ENCODE measurements at regions not wholly inside any gene's neighbourhood (a gene's known extent, or its start where the extent isn't known, plus 50 kb on each side); places are given as distances from the start of the nearest gene placed in this dataset.
"Not testable (repeated sequence)": the region's sequence is repeated elsewhere in the genome, so short reads cannot be mapped to it uniquely, and the experiment has no call there.

DNA sequence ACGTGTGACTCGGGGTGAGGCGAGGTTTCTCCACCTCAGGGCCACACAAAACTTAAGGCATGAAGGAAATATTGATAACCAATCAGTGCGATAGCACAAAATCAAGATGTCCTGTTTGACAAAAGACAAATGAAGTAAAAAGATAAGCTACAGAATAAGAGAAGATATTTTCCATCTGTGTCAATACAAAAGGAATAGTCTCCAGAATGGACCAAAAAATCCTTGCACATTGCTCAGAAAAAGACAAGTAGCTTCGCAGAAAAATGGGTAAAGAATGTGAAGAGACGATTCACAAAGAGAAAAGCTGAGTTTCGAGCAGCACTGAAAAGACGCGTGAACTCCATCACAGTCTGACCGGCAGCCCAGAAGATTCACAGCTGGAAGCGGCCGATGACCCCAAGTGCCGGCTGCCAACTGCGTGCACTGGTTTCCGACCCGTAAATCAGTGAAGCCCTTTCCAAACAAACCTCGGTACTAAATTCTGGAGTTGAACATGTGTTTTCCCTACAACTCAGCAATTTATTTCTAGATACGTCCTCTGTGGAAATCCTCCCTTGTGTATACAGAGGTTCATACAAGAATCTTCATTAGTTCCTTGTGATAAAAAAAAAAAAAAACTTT is 308.4 kb downstream of the BRD1 start:
- DNase-seq, result no peak

DNA sequence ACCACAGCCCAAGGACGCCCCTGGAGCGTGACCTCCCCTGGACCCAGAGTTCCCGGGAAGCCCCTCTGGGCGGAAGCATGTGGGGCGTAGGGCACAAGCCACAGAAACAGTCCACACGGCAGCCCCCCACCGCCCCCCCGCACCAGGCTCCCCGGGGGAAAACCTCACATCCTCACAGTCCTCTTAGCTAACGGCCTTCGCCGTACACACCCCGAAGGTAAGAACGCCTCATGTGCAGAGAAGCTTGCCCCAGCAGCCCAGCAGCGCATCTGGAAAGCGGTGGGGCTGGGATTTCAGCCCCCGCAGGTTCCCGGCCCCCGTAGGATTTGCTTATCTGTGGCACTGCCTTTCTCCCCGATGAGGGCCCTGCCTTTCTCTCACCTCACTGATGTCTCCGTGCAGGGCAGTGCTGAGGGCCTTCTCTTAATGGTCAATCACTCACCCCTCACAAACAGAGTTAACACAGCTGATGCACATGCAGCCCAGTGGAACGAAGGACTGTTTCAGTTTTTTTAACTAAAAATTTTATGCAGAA is 309.2 kb downstream of the BRD1 start:
- no peak for DNase-seq

DNA sequence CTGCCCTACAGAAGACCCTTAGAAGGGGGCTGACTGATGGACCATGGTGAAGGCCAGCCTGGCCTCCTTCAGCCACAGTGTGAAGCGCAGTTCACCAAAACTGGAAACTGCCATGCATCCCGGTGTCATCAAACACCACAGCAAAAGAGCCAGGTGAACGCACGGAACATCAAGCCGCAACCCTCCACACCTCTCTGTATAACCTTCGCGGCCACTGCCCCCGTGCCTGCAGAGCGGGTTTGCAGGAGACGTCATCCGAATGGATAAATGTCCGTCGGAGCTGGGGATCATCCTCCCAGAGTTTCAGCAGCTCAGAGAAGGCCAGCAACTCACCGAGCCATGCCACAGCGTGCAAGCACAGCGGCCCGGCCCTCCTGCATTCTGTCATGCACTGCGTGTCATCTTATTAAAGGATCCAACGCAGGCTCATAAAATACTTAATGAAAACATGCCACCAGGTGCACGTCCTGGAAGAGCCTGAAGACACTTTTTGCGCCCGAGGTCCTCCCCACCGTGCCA is 309.9 kb downstream of the BRD1 start:
- no peak for DNase-seq

DNA sequence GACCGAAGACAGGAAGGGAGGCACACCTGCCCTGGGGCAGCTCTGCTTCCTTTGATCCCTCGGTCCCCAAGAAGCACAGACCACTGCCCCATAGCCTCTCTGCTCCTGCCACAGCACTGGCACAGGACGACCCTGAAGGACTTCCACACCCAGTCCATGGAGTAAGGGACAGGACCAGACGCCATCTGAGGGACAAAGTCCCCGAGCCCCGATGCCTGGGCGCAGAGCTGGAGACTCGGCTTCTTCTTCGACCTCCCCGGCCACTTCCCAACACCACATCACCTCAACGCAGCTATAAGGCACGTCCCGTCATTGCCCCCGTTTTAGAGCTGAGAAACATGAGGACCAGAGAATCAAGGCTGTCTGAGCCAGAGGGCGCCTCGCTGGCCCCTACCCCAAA is 310.5 kb downstream of the BRD1 start:
- DNase-seq, result no peak

DNA sequence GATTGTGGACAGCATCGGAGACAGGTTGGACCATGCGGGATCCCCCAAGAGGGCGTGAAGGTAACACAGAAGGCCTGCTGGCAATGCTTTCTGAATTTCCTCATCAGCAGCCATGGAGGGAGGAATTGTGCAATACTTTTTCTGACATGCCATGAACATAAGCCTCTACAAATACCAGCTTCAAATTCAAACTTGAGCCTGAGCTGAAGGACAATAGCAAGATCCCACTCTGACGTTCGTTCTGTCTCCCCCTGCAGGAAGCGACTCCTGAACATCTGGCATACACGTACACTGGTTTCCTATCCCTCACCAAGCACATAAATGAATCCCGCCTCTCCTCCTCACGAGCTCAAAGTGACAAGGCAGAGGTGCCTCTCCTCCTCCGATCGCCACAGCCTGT is 312.2 kb downstream of the BRD1 start:
- DNase-seq, result no peak

DNA sequence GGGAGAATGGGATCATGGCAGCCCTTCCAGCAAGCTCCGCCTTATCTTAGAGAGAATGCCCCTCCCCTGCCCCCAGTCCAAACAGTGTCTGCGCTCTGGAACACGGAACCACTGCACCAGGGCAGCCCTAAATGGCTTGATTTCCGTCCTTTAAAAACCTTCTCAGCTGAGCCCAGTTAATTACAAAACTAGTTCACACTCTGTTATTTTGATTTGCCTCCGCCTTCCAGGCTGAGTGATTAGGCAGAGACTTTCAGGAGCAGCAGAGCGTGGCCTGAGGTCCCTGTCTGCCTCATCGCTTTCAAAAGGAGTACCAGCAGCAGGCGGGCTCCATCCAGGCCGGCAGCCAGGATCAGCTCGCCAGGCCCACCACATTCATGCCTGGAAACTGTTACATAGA is 313.0 kb downstream of the BRD1 start:
- DNase-seq, result no peak

DNA sequence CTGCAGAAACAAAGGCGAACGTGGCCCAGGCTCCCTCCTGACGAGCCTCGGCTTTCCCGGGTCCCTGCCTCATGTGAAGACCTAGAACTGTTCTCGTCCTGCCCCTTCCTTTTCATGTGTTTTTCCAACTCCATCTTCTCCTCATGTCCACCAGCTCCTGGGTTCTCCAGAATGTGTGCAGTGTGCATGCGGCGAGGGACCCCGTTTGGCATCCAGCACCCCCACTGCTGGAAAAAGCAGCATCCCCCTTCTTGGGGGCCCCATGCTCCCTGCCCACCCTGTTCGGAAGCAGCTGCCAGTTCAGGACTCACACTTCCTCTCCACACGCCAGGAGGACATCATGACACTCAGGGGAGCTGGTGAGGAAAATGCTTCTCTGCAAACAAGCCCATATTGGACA is 313.5 kb downstream of the BRD1 start:
- no peak for DNase-seq

DNA sequence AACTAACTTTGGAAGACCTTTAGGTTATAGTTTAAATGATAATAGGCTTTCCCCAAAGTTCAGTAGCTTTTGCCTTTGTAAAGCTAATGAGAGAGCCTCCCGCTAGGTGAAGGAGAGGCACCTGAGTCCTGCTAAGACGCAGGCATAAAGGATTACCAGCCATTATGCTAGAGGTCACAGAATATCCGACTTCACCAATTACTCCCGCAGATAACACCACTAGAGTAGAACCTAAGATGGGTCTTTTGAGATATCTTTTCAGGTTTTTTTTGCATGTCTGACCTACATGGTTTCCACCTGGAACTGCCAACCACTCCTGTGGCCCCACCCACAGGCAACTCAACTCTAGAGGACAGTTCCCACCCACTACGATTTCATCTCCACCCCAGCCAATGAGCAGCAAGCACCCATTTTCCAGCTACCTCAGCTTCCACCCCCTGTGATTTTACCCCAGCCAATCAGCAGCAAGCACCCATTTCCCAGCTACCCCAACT is 314.3 kb downstream of the BRD1 start:
- DNase-seq, result no peak

DNA sequence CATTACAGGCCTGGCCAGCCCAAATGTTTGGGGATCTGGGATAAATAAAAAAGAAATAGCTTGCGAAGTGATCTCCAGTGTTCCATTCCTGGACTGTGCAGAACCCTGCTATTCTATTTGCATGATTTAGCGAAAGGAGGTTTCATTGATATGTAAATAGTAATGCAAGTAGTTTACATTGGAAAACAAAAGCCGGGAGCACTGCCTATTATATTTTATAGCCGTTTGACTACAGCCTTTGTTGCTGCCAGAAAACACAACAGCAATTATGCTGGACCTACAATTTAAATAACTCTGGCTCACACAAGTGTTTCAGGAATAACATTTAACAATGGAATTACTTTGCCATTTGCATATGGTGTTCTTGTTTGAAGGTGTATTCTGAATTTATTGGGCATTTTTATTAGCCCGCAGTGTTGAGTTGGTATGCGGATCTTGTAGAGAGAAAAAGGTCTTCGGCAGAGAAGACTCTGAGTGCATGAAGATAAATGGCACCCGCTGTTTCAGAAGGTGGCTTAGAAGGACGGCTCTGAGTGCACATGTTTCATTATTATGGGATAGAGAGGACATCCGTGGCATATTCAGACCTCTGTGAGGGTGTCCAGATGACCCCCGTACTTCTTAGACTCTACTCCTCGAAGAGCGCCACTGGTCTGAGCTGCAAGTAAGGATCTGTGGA is 315.0 kb downstream of the BRD1 start:
- no peak for DNase-seq

DNA sequence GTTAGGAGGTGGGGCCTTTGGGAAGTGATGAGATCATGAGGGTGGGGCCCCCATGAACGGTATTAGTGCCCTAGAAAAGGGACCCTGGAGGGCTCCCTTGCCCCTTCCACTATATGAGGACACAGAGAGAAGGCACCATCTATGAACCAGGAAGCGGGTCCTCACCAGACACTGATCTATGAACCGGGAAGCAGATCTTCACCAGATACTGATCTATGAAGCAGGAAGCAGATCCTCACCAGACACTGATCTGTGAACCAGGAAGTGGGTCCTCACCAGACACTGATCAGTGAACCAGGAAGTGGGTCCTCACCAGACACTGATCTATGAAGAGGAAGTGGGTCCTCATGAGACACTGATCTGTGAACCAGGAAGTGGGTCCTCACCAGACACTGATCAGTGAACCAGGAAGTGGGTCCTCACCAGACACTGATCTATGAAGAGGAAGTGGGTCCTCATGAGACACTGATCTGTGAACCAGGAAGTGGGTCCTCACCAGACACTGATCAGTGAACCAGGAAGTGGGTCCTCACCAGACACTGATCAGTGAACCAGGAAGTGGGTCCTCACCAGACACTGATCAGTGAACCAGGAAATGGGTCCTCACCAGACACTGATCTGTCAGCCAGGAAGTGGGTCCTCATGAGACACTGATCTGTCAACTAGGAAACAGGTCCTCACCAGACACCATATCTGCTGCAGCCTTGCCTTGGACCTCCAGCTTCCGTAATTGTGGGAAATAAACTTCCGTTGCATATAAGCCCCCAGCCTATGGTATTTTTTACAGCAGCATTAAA is 316.1 kb downstream of the BRD1 start:
- not testable (repeated sequence) for DNase-seq

DNA sequence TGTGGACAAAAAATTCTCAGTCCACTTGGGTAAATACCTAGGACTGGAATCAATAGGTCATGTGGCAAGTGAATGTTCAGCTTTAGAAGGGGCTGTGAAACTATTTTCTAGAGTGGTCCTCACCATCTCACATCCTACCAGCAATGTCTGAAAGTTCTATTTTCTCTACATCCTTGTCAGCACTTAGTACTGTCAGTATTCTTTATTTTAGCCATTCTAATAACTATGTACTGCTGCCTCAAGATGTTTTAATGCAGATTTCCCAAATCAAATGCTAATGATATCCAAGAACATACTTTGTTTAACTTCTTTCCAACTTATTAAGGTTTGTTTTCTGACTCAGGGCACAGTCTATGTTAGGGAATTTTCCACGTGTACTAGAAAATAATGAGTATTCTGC is 317.0 kb downstream of the BRD1 start:
- DNase-seq, result no peak

DNA sequence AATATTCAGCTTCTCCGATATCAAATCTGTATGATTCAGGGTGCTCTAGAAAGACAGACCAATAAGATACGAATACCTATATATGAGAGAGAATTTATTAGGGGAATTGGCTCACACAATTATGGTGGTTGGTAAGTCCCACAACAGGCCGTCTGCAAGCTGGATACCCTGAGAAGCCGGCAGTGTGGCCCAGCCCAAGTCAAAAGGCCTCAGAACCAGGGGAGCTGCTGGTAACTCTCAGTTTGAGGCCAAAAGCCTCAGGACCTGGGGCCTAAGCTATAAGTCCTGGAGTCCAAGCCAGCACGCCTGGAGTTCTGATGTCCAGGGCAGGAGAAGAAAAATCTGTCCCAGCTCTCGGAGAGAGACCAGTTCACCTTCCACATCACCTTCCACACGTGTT is 318.7 kb downstream of the BRD1 start:
- no peak for DNase-seq

DNA sequence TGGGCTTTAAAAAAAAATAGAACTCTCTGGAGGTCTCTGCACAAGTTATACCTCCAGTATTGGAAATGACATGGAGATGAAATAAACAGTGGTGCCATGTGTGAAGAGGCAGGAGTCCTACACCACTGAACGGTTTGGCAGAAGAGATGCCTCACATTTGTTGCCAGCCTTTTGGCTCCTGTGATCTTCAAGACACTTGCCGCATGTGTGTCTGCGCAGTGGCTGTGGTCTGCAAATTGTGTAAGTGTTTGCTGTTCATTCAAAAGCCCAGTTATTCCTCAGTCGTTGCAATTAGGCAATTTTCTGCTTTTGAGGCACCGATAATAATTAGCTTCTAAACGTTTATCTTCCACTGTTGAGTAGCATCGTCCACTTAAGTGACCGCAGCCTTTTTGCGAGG is 319.1 kb downstream of the BRD1 start:
- DNase-seq, result no peak

DNA sequence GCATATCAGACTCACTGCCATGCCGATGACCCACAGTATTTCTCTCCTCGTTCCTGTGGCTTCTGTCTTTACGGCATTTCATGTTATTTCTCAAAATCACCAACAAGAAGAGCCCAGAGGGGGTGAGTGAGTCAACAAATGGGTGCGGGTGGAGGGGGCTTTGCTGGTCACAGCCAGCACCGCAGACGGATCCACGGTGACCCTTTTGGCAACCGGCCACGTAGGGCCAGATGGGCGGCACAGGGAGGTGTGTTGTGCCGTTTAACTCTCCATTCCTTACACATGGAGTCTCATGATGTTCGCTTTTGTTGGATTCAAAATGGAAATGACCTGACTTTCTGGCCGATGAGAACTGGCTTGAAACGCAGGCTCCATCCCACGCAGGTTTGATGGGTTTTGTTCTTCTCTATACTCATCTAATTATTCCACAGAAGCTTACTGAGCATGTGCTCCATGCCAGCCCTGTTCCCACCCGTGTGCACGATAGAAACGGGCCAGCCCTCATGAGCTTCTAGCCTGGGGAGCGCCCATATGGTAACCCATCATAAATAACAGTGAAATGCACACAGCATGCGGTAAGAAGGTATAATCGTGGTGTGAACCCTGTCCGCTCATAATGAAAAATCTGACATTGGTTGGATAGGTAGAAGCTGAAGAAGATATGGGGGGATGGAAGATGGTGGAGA is 319.9 kb downstream of the BRD1 start:
- no peak for DNase-seq

DNA sequence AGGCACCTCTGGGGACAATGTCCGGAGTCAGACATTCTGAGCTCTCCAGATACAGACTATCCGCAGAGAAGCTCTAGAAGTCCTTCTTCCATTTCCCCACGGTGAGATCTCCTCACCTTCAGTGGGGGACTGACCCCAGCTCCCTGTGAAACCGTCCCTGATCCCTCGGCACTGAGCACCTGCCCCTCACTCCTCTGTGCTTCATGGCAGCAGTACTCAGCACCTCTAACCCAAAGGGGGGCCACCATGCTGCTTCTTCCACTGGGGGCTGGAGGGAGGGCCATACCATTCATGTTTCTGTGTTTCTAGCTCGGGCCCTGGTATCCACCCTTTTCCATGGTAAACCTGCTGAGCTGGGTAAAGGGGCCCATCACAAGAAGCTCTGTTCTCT is 321.7 kb downstream of the BRD1 start:
- no peak for DNase-seq

DNA sequence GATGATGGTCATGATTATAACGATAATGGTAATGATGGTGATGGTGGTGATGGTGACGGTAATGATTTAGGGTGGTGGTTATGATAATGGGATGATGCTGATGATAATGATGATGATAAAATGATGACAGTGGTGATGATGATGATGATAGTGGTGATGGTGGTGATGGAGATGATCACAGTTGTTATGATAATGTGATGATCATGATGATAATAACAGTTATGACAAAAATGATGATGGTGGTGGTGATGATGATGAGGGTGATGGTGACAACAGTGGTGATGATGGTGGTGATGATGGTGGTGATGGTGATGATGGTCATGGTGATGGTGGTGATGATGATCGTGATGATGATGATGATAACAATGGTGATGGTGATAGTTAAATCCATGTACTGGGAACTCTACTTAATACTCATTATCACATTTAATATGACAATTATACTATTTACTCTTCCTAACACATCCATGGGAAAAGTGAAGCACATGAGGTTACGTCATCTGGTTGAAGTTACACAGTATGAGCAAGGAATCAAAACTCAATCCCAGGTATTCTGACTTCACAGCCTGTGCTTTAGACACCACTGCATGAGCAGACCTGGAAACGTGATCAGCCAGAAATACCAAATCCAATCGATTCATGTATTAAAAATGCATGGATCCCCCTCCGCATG is 322.2 kb downstream of the BRD1 start:
- no peak for DNase-seq

DNA sequence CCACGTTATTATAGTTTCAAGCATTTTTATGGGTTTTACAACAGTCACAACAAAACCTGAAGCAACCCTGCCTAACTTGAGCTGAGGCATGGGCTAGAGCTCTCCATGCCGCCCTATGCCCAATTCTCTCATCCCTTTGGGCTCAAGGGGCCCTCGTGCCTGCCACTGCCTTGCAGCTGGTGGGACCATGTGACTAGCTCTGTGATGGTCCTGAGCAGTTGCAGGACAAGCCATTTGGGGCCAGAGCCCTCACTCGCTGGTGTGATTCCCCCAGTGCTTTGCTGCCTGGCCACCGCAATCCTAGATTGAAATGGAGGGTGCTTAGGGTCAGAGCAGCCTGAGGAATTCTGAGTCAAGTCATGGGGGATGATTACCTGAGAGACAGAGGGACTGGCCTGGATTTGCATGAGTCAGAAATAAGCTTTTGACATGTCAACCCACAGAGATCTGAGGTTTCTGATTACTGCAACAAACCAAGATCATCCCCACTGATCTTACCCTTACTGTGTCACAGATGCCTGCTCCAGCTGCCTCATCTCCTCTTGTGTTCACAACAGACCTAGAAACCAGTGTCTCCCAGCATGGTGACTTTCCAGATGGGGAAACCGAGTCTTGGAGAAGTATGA is 323.7 kb downstream of the BRD1 start:
- DNase-seq, result no peak

DNA sequence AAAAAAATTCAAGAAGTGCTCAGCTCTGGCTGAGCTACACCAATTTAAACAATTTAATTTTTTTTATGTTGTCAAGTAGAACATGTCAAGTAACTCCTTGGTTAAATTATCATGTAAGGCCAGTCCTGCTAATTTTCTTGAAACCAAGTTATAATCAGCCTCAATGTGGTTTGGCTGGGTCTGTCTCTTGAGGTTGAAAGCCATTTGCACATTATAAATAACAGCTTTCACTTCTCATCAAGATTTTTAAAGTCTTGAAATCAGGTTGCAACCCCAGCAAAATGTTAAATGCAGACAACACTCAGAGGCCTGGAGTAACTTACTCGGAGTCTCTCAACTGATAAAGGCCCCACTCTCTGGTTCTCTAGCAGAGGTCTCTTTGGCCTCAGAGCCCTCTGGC is 324.4 kb downstream of the BRD1 start:
- no peak for DNase-seq

DNA sequence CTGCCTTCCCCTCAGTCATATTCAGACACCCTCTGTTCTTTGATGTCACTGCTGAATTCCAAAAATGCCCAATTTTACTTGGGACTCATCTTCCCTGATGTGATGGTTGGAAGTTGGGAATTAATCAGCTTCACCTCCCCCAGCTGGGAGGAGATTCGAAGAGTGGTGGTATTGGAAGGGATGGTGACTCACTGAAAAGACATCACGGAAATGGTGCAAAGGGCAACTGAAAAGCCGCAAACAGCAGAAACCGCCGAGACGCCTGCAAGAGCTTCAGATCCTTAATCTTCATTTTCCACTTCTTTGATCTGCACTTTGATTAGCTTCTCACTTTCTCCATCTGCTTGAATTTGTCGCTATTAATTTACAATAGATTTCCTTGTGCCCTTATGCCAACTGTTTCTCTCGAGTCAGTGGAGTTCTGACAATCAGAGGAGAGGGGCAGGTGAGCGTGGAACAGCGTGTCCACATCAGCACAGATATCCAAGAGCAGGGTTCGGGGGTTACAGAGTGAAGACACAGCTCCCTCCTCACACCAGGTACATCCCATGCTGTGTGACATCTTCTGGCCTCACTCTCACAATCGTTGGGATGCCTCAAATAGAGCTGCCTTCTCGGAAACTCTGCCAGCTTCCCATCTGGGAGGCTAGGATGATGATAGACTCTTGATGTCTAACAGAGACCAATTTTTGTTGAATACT is 325.4 kb downstream of the BRD1 start:
- no peak for DNase-seq

DNA sequence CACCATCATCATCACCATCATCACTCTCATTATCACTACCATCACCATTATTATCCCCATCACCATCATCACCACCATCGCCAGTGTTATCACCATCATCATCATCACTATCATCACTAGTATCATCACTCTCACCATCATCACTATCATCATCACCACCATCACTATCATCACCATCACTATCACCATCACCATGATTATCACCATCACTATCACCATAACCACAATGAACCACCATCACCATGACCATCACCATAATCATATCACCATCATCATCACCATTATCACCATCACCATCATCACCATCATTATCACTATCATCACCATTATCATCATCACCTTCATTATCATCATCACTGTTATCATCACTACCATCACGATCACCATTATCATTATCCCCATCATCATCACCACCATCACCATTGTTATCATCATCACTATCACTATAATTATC is 326.7 kb downstream of the BRD1 start:
- no peak for DNase-seq

DNA sequence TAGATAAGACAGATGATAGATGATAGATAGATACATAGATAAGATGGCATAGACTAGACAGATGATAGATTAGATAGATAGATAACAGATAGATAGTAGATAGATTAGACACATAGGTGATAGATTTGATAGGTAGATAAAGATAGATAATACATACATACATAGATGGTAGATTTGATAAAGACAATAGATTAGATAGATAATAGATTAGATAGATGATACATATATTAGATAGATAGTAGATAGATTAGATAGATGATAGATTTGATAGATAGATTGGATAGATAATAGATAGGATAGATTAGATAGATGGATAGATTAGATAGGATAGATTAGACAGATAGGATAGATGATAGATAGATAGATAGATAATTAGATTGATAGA is 327.6 kb downstream of the BRD1 start:
- DNase-seq, result no peak
